Astrocyte (in vitro differentiated cells and primary cell): ENCODE measurements at regions not wholly inside any gene's neighbourhood (a gene's known extent, or its start where the extent isn't known, plus 50 kb on each side); places are given as distances from the start of the nearest gene placed in this dataset.

ENCODE experiments used
- DNase-seq: peaks from one replicate; pipeline ENCODE4 v3.0.0-alpha.2; 2010; ENCODE audit warnings: low read depth
- FAIRE-seq: peaks from 2 replicates; lab custom pipeline; 2011; peaks lifted over from hg19 to GRCh38; lab: Jason Lieb, UNC
- H2AFZ ChIP-seq: 2 replicates; pipeline ENCODE4 v1.6.0; 2012; ENCODE audit warnings: low read depth, low read length, inconsistent platforms
- H3K27ac ChIP-seq: 2 replicates; pipeline ENCODE4 v1.5.1; 2011; ENCODE audit warnings: low read depth, low read length, inconsistent platforms
- H3K27me3 ChIP-seq: 2 replicates; pipeline ENCODE4 v1.6.0; 2011; ENCODE audit warnings: low read length, inconsistent platforms; ENCODE audit not compliant: insufficient read depth
- H3K36me3 ChIP-seq: 2 replicates; pipeline ENCODE4 v1.5.1; 2011; ENCODE audit warnings: low read length, inconsistent platforms; ENCODE audit not compliant: insufficient read depth
- H3K4me1 ChIP-seq: 2 replicates; pipeline ENCODE4 v1.5.1; 2011; ENCODE audit warnings: low read length, inconsistent platforms; ENCODE audit not compliant: insufficient read depth
- H3K4me2 ChIP-seq: 2 replicates; pipeline ENCODE4 v1.6.0; 2012; ENCODE audit warnings: low read length, inconsistent platforms
- H3K4me3 ChIP-seq: 2 replicates; pipeline ENCODE4 v1.5.1; 2011; ENCODE audit warnings: low read depth, mild to moderate bottlenecking, low read length, inconsistent platforms; ENCODE audit not compliant: insufficient read depth
- H3K79me2 ChIP-seq: 2 replicates; pipeline ENCODE4 v1.6.0; 2012; ENCODE audit warnings: mild to moderate bottlenecking, low read length, inconsistent platforms; ENCODE audit not compliant: insufficient read depth
- H3K9ac ChIP-seq: 2 replicates; pipeline ENCODE4 v1.6.0; 2012; ENCODE audit warnings: mild to moderate bottlenecking, low read length, inconsistent platforms
- H3K9me3 ChIP-seq: 2 replicates; pipeline ENCODE4 v1.5.1; 2012; ENCODE audit warnings: low read depth, mild to moderate bottlenecking, low read length, inconsistent platforms; ENCODE audit not compliant: insufficient read depth
- H4K20me1 ChIP-seq: 2 replicates; pipeline ENCODE4 v1.6.0; 2012; ENCODE audit warnings: low read length, inconsistent platforms; ENCODE audit not compliant: insufficient read depth
- H3K27ac Mint-ChIP-seq: one replicate; pipeline ENCODE4 v1.8.0; 2021; ENCODE audit warnings: mild to moderate bottlenecking, mixed read lengths; ENCODE audit not compliant: unreplicated experiment
- H3K27me3 Mint-ChIP-seq: one replicate; pipeline ENCODE4 v1.8.0; 2021; ENCODE audit warnings: low read depth, mixed read lengths; ENCODE audit not compliant: unreplicated experiment
- H3K36me3 Mint-ChIP-seq: one replicate; pipeline ENCODE4 v1.8.0; 2021; ENCODE audit warnings: low read depth, mixed read lengths; ENCODE audit not compliant: unreplicated experiment
- H3K4me1 Mint-ChIP-seq: one replicate; pipeline ENCODE4 v1.8.0; 2021; ENCODE audit warnings: low read depth, mixed read lengths; ENCODE audit not compliant: unreplicated experiment
- H3K4me3 Mint-ChIP-seq: one replicate; pipeline ENCODE4 v1.8.0; 2021; ENCODE audit warnings: mild to moderate bottlenecking, moderate library complexity, mixed read lengths; ENCODE audit not compliant: unreplicated experiment
- H3K9me3 Mint-ChIP-seq: one replicate; pipeline ENCODE4 v1.8.0; 2021; ENCODE audit warnings: mild to moderate bottlenecking, mixed read lengths; ENCODE audit not compliant: unreplicated experiment
- EZH2 ChIP-seq: IDR thresholded peaks from 2 replicates; pipeline ENCODE4 v1.6.1; 2012; ENCODE audit warnings: mild to moderate bottlenecking, low read length, inconsistent platforms; ENCODE audit not compliant: insufficient read depth
- TF ChIP-seq, protein P1 (sequence below): IDR thresholded peaks from 2 replicates; pipeline ENCODE4 v1.5.1; 2011; ENCODE audit warnings: low read depth, mild to moderate bottlenecking, inconsistent platforms, low read length, moderate library complexity; ENCODE audit not compliant: insufficient read depth

DNA sequence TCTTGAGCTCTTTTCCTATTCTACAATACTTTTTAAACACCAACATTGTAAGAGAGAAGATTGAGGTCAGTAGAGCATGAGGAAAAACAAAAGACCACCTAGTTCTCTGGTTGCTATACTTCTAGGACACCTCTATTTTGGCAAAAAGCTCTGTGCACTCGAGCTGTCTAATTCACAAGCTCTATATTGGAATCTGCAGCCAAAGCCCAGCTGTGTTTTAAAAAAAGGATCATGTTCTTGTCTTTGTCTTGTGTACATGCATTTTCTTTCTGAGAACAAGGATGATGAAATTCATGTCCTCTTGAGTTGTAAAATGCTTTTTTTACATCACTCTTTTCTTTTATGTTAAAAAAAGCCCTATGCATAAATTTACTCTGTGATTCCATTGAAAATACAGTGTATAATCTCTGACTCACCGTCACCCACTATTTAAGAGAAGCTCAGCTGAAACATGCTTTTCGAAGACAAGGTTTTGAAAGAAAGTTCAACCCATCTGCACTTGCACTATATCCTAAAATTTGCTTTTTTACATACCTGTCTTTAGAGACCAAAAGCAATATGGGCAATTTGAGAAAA lies 215.5 kb upstream of the VSTM2A start:
- Histone ChIP-seq H2AFZ (no peak overlapping the region), H4K20me1 (no peaks in the 10 kb centered on the region), H3K4me3 (no peak overlapping the region), H3K27me3 (no peaks in the 10 kb centered on the region), H3K4me2 (no peak overlapping the region), H3K27ac (no peak overlapping the region), H3K4me1 (no peaks in the 10 kb centered on the region), H3K79me2 (no peaks in the 10 kb centered on the region), H3K36me3 (no peaks in the 10 kb centered on the region), H3K9ac (no peak overlapping the region), H3K9me3 (no peaks in the 10 kb centered on the region)
- Mint-ChIP-seq H3K4me1 (no peaks in the 10 kb centered on the region), H3K9me3 (peaks cover 10% of the 10 kb centered on the region), H3K36me3 (no peaks in the 10 kb centered on the region), H3K27me3 (peaks cover 2% of the 10 kb centered on the region), H3K4me3 (no peak overlapping the region), H3K27ac (no peak overlapping the region)
- FAIRE-seq, result no peak
- TF ChIP-seq EZH2, result no peak
- TF ChIP-seq, protein P1, sequence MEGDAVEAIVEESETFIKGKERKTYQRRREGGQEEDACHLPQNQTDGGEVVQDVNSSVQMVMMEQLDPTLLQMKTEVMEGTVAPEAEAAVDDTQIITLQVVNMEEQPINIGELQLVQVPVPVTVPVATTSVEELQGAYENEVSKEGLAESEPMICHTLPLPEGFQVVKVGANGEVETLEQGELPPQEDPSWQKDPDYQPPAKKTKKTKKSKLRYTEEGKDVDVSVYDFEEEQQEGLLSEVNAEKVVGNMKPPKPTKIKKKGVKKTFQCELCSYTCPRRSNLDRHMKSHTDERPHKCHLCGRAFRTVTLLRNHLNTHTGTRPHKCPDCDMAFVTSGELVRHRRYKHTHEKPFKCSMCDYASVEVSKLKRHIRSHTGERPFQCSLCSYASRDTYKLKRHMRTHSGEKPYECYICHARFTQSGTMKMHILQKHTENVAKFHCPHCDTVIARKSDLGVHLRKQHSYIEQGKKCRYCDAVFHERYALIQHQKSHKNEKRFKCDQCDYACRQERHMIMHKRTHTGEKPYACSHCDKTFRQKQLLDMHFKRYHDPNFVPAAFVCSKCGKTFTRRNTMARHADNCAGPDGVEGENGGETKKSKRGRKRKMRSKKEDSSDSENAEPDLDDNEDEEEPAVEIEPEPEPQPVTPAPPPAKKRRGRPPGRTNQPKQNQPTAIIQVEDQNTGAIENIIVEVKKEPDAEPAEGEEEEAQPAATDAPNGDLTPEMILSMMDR, result no peak
- no peak for DNase-seq

DNA sequence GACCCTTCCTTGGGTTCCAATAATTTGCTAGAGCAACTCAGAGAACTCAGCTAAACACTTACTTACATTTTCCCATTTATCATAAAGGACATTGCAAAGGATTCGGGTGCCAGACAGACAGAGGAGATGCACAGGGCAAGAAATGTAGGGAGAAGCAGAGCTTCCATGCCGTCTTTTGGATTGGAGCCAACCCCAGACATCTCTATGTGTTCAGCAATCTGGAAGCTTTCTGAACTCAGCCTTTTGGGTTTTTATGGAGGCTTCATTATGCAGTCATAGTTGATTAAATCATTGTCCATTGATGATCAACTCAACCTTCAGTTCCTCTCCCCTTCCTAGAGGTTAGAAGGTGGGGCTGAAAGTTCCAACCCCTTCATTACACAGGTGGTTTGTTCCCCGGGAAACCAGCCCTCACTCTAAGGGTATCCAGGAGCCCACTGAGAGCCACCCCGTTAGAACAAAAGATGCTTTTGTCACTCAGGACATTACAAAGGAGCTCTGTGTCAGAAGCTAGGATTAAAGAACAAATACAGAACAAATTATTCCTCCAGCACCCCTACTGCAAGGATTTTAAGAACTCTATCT lies 211.9 kb upstream of the VSTM2A start:
- H3K27ac ChIP-seq, result no peak overlapping the region
- TF ChIP-seq EZH2, result no peak
- TF ChIP-seq, protein P1, result no peak
- no peaks in the 10 kb centered on the region for H3K36me3 ChIP-seq
- H3K4me2 ChIP-seq, result no peak overlapping the region
- H3K27ac Mint-ChIP-seq, result no peak overlapping the region
- no peaks in the 10 kb centered on the region for H3K27me3 ChIP-seq
- no peaks in the 10 kb centered on the region for H3K79me2 ChIP-seq
- H3K27me3 Mint-ChIP-seq, result peaks cover 4% of the 10 kb centered on the region
- H3K4me1 Mint-ChIP-seq, result peaks cover 4% of the 10 kb centered on the region
- no peak for FAIRE-seq
- H3K4me3 ChIP-seq, result no peak overlapping the region
- H3K9ac ChIP-seq, result no peak overlapping the region
- no peaks in the 10 kb centered on the region for H4K20me1 ChIP-seq
- no peak overlapping the region for H3K4me3 Mint-ChIP-seq
- no peak overlapping the region for H2AFZ ChIP-seq
- H3K4me1 ChIP-seq, result no peaks in the 10 kb centered on the region
- H3K36me3 Mint-ChIP-seq, result no peaks in the 10 kb centered on the region
- no peaks in the 10 kb centered on the region for H3K9me3 Mint-ChIP-seq
- H3K9me3 ChIP-seq, result no peaks in the 10 kb centered on the region
- no peak for DNase-seq

DNA sequence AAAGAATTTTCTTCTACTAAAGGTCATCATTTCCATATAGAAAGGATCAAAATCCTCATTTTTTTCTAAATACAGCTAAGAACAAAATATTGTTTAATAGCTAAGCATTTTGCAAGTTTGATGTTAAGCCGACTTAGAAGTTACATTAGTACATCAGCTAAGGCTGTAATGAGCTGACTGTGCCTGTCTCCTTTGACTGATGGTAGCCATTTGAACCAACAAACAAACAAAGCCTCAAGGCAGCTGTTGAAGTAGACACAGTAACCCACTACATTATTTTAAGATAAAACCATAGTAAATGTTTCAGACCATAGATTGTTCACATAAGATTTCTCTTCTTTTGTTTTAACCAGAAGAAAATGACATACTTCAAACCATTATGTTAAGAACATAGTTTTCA lies 210.9 kb upstream of the VSTM2A start:
- H3K9me3 ChIP-seq, result no peaks in the 10 kb centered on the region
- H3K79me2 ChIP-seq, result no peaks in the 10 kb centered on the region
- no peak overlapping the region for H3K27ac Mint-ChIP-seq
- H3K4me1 ChIP-seq, result no peaks in the 10 kb centered on the region
- no peak overlapping the region for H2AFZ ChIP-seq
- no peak for FAIRE-seq
- no peak overlapping the region for H3K9ac ChIP-seq
- no peaks in the 10 kb centered on the region for H3K9me3 Mint-ChIP-seq
- H3K27me3 ChIP-seq, result no peaks in the 10 kb centered on the region
- no peaks in the 10 kb centered on the region for H3K36me3 ChIP-seq
- no peak overlapping the region for H3K4me3 Mint-ChIP-seq
- H4K20me1 ChIP-seq, result no peaks in the 10 kb centered on the region
- DNase-seq, result no peak
- peaks cover 4% of the 10 kb centered on the region for H3K4me1 Mint-ChIP-seq
- no peak overlapping the region for H3K27ac ChIP-seq
- no peaks in the 10 kb centered on the region for H3K36me3 Mint-ChIP-seq
- peaks cover 4% of the 10 kb centered on the region for H3K27me3 Mint-ChIP-seq
- H3K4me2 ChIP-seq, result no peak overlapping the region
- H3K4me3 ChIP-seq, result no peak overlapping the region
- TF ChIP-seq, protein P1, result no peak
- no peak for TF ChIP-seq EZH2
